ENCODE measurements at regions not wholly inside any gene's neighbourhood (a gene's known extent, or its start where the extent isn't known, plus 50 kb on each side); places are given as distances from the start of the nearest gene placed in this dataset.

DNA sequence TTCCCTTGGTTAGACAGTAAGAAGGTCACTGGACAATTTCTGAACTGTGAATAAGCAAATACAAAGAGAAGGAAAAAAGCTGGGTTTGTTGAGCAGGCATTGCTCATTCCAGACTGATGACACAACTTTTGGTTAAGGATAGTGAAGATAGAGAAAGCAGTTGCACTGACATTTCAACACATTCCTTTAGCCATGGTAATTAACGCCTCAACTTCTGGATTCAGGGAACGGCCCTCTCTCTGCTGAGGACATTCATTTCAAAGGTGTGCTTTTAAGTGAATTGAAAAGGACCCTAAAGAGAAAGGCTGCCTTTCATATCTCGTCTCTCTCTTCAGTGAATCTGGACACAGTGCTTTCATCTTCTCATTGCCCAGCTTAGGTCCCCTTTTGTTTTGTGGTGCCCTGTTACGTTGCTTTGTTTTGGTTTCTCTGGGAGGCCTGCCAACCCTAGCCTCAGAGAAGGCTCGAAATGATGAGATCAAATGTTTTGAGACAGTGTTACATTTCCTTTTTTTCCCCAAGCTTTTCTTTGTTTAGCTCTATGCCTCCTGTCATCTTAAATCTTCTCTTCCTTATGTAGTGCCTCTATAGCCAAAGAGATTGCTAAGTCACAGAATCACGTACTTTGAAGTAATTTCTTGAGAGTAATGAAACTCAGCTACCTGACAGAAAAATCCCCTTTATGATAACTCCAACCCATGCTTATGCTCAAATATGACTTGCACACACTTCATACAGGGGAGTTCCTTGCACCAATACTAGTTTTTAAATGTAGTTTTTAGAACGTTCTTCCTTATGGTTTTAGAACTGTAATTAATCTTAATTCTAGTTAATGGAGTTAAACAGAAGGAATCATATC lies 94.4 kb upstream of the IFNE start:
- TF ChIP-seq POLR2AphosphoS5 (IDR thresholded peaks at IDR 0.05; ENCODE audit: low read depth, low read length) = no peak
- no peak for TF ChIP-seq POLR2A (IDR thresholded peaks at IDR 0.05; ENCODE audit: low read depth, low read length)

Data from GM12891 (cell line).